ENCODE measurements at regions not wholly inside any gene's neighbourhood (a gene's known extent, or its start where the extent isn't known, plus 50 kb on each side); places are given as distances from the start of the nearest gene placed in this dataset.

- TF ChIP-seq CTCF (IDR thresholded peaks at IDR 0.05 in 8 of 11, conservative IDR thresholded peaks at IDR 0.05 in 3 of 11) (no peak), POLR2A (IDR thresholded peaks at IDR 0.05) (no peak), POLR2AphosphoS5 (IDR thresholded peaks at IDR 0.05) (no peak)
Measured at GRCh38 chr4:75248770-75249407, 265.3 kb downstream of the RCHY1 start.
